Fibroblast of lung (primary cell): ENCODE measurements at regions not wholly inside any gene's neighbourhood (a gene's known extent, or its start where the extent isn't known, plus 50 kb on each side); places are given as distances from the start of the nearest gene placed in this dataset.

Source experiments
- EZH2 ChIP-seq: IDR thresholded peaks from 2 replicates; pipeline ENCODE4 v1.5.1; 2012; ENCODE audit warnings: low read length, control low read depth, mild to moderate bottlenecking; ENCODE audit errors: missing control alignments
- TF ChIP-seq, protein P1 (sequence below), 2 donors: IDR thresholded peaks in 1 of 2; conservative IDR thresholded peaks in 1 of 2; 1 replicate in 1 of 2; 2 replicates in 1 of 2; pipeline ENCODE4 v1.5.1; 2011 to 2012; ENCODE audit warnings: low read length in 2 of 2, control low read depth in 1 of 2, inconsistent platforms in 1 of 2, low read depth in 1 of 2, mild to moderate bottlenecking in 1 of 2

- TF ChIP-seq, protein P1, sequence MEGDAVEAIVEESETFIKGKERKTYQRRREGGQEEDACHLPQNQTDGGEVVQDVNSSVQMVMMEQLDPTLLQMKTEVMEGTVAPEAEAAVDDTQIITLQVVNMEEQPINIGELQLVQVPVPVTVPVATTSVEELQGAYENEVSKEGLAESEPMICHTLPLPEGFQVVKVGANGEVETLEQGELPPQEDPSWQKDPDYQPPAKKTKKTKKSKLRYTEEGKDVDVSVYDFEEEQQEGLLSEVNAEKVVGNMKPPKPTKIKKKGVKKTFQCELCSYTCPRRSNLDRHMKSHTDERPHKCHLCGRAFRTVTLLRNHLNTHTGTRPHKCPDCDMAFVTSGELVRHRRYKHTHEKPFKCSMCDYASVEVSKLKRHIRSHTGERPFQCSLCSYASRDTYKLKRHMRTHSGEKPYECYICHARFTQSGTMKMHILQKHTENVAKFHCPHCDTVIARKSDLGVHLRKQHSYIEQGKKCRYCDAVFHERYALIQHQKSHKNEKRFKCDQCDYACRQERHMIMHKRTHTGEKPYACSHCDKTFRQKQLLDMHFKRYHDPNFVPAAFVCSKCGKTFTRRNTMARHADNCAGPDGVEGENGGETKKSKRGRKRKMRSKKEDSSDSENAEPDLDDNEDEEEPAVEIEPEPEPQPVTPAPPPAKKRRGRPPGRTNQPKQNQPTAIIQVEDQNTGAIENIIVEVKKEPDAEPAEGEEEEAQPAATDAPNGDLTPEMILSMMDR (conservative IDR thresholded peaks at IDR 0.05 in 1 of 2, IDR thresholded peaks at IDR 0.05 in 1 of 2; ENCODE audit: low read depth in 1 of 2, low read length in 2 of 2): no peak
- TF ChIP-seq EZH2: no peak
Measured at GRCh38 chr9:117526674-117527073, 111.8 kb upstream of the ASTN2 start.
